Choroid plexus epithelial cell (primary cell): ENCODE measurements at regions not wholly inside any gene's neighbourhood (a gene's known extent, or its start where the extent isn't known, plus 50 kb on each side); places are given as distances from the start of the nearest gene placed in this dataset.
"Not testable (repeated sequence)": the region's sequence is repeated elsewhere in the genome, so short reads cannot be mapped to it uniquely, and the experiment has no call there.

Source experiments
- DNase-seq: peaks from one replicate; pipeline ENCODE4 v3.0.0-alpha.2; 2010; ENCODE audit warnings: low read depth
- H3K4me3 ChIP-seq: 2 replicates; pipeline ENCODE4 v1.5.1; 2011; ENCODE audit warnings: low read depth, mild to moderate bottlenecking, control low read depth, low read length, moderate library complexity
- TF ChIP-seq, protein P1 (sequence below): conservative IDR thresholded peaks from 2 replicates; pipeline ENCODE4 v1.5.1; 2011; ENCODE audit warnings: low read depth, mild to moderate bottlenecking, control low read depth, inconsistent platforms, low read length, moderate library complexity

DNA sequence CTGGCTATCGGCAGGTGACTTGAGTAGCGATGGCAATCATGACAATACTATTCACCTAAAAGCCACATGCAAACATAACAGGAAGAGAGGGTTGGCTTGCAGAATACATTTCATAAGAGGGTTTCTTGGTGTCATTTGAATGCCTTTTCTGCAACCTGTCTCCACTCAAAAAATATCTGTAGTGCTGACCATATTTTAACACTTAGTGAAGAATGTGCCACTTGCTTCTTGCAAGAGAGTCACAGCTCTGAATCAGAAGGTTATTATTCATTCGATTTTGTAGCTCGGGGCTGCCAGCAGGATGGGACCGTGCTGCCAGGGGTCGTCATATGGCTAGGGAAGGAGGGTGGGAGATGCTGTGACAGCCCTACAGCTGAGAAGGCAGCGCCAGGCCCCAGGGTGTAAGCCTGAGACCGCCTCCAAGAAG lies 152.0 kb upstream of the PITRM1 start:
- DNase-seq: no peak
- no peak overlapping the region for H3K4me3 ChIP-seq
- TF ChIP-seq, protein P1, sequence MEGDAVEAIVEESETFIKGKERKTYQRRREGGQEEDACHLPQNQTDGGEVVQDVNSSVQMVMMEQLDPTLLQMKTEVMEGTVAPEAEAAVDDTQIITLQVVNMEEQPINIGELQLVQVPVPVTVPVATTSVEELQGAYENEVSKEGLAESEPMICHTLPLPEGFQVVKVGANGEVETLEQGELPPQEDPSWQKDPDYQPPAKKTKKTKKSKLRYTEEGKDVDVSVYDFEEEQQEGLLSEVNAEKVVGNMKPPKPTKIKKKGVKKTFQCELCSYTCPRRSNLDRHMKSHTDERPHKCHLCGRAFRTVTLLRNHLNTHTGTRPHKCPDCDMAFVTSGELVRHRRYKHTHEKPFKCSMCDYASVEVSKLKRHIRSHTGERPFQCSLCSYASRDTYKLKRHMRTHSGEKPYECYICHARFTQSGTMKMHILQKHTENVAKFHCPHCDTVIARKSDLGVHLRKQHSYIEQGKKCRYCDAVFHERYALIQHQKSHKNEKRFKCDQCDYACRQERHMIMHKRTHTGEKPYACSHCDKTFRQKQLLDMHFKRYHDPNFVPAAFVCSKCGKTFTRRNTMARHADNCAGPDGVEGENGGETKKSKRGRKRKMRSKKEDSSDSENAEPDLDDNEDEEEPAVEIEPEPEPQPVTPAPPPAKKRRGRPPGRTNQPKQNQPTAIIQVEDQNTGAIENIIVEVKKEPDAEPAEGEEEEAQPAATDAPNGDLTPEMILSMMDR: no peak

DNA sequence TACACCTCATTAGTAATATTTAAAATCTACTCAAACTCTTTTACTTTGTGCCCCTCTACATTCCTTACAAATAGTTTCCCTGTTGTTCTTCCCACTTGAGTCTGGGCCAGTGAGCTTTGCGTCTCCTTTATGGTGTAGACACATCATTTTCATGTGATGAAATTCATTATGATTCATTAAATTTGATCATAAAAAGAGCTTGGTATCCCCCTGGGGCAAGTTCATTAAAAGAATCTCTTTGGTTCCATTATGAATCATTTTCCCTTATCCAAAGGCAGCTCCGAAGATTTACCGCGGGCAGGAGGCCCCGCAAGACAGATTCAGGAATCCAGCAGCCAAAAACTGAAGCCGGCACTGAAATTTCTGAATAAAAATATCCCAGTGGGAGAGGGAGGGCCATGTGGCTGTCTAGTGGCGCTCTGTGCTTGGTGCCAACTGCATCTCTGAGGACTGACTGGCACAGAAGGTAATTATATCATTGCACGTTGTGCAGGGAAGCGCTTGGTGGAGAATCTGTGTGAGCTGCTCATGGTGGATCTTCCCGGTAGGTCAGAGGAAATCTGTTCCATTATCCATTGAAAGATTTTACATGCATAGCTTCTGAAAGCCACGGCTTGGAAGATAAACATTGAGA lies 151.4 kb upstream of the PITRM1 start:
- H3K4me3 ChIP-seq: no peak overlapping the region
- DNase-seq: no peak
- TF ChIP-seq, protein P1: no peak

DNA sequence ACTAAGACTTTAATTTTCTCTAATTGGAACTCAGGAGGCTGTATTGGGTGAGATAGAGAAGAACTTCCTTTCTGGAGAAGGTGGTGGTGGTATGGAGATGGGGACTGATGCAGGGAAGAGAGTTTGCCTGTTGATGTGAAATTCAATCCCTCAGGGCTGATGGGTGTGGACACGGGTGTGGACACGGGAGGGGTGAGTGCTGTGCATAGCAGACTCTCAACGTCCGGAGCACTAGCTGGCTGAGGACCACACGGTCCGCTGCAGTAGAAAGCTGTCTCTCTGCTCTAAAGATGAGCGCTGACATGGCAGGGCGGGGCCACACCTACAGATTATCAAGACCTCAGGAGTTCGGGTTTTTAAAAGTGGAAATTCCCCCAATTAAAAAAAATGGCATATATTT lies 148.5 kb upstream of the PITRM1 start:
- H3K4me3 ChIP-seq: no peak overlapping the region
- no peak for DNase-seq
- TF ChIP-seq, protein P1: no peak

DNA sequence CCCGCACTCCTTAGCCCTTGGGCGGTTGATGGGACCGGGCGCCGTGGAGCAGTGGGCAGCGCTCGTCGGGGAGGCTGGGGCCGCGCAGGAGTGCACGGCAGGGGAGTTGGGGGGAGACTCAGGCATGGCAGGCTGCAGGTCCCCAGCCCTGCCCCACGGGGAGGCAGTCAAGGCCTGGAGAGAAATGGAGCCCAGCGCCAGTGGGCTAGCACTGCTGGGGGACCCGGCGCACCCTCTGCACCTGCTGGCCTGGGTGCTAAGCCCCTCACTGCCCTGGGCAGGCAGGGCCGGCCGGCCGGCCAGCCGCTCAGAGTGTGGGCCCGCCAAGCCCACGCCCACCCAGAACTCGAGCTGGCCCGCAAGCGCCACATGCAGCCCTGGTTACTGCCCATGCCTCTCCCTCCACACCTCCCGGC lies 147.2 kb upstream of the PITRM1 start:
- TF ChIP-seq, protein P1: no peak
- no peak overlapping the region for H3K4me3 ChIP-seq
- DNase-seq: no peak

DNA sequence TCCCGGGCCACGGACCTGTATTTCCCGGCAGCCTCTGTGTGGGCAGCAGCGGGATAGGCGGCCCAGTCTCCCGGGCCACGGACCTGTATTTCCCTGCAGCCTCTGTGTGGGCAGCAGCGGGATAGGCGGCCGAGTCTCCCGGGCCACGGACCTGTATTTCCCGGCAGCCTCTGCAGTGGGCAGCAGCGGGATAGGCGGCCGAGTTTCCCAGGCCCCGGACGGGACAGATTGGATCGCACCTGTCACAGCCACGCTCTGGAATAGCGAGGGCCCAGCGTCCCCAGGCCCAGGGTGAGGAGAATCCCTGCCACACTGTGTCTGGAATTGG lies 145.9 kb upstream of the PITRM1 start:
- H3K4me3 ChIP-seq, DNase-seq: not testable (repeated sequence)

DNA sequence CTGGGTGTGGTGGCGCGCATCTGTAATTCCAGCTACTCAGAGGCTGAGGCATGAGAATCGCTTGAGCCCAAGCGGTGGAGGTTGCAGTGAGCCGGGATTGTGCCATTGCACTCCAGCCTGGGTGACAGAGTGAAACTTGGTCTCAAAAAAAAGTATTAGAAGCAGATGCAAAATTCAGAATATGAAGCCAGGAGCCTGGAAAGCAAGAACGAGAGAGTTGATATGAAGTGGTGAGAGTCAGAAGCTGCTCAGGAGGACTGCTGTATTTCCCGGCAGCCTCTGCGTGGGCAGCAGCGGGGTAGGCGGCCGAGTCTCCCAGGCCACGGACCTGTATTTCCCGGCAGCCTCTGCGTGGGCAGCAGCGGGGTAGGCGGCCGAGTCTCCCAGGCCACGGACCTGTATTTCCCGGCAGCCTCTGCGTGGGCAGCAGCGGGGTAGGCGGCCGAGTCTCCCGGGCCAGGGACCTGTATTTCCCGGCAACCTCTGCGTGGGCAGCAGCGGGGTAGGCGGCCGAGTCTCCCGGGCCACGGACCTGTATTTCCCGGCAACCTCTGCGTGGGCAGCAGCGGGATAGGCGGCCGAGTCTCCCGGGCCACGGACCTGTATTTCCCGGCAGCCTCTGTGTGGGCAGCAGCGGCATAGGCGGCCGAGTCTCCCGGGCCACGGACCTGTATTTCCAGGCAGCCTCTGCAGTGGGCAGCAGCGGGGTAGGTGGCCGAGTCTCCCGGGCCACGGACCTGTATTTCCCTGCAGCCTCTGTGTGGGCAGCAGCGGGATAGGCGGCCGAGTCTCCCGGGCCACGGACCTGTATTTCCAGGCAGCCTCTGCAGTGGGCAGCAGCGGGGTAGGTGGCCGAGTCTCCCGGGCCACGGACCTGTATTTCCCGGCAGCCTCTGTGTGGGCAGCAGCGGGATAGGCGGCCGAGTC lies 145.2 kb upstream of the PITRM1 start:
- not testable (repeated sequence) for H3K4me3 ChIP-seq, DNase-seq

DNA sequence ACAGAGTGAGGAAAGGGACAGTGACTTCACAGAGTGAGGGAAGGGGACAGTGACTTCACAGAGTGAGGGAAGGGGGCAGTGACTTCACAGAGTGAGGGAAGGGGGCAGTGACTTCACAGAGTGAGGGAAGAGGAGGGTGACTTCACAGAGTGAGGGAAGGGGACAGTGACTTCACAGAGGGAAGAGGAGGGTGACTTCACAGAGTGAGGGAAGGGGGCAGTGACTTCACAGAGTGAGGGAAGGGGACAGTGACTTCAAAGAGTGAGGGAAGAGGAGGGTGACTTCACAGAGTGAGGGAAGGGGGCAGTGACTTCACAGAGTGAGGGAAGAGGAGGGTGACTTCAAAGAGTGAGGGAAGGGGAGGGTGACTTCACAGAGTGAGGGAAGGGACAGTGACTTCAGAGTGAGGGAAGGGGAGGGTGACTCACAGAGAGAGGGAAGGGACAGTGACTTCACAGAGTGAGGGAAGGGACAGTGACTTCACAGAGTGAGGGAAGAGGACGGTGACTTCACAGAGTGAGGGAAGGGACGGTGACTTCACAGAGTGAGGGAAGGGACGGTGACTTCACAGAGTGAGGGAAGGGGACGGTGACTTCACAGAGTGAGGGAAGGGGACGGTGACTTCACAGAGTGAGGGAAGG lies 142.0 kb upstream of the PITRM1 start:
- not testable (repeated sequence) for DNase-seq, H3K4me3 ChIP-seq

DNA sequence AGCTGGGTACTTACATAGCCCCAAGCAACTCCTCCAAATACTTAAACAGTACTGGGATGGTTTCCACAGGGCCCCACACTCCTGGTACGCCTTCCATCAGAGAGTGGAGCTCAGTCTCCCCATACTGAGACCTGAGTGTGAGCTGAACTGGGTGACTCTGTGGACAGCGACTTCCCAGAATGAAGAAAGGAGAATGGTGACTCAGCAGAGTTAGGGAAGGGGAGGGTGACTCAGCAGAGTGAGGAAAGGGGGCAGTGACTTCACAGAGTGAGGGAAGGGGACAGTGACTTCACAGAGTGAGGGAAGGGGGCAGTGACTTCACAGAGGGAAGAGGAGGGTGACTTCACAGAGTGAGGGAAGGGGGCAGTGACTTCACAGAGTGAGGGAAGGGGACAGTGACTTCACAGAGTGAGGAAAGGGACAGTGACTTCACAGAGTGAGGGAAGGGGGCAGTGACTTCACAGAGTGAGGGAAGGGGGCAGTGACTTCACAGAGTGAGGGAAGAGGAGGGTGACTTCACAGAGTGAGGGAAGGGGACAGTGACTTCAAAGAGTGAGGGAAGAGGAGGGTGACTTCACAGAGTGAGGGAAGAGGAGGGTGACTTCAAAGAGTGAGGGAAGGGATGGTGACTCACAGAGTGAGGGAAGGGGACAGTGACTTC lies 141.3 kb upstream of the PITRM1 start:
- H3K4me3 ChIP-seq: not testable (repeated sequence)
- DNase-seq: peak; percentile 61

DNA sequence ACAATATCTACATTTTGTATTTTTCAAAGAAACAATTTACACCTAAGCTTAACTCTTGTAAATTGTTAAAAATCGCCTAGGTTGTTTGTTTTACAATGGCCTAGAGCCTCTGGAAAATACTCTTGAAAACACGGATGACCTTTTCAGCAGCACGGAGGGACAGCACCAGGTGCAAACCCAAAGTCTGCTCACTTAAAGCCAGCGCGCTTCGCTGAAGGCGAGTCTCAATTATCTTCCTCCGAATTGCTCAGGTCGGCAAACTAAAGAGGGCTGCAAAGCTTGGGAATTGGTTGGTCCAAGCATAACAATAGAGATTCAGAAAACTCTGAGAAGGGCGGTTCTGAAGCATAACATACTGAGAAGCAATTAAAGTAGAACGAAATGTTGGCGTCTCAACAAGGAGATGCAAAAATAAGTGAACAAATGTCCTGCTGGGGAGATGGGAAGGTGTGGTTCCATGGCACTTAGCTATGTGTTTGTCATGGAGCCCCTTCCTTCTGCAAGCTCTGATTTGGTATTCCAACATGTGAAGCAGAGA lies 139.9 kb upstream of the PITRM1 start:
- H3K4me3 ChIP-seq: no peak overlapping the region
- TF ChIP-seq, protein P1: no peak
- no peak for DNase-seq
